ENCODE measurements at regions not wholly inside any gene's neighbourhood (a gene's known extent, or its start where the extent isn't known, plus 50 kb on each side); places are given as distances from the start of the nearest gene placed in this dataset.

DNA sequence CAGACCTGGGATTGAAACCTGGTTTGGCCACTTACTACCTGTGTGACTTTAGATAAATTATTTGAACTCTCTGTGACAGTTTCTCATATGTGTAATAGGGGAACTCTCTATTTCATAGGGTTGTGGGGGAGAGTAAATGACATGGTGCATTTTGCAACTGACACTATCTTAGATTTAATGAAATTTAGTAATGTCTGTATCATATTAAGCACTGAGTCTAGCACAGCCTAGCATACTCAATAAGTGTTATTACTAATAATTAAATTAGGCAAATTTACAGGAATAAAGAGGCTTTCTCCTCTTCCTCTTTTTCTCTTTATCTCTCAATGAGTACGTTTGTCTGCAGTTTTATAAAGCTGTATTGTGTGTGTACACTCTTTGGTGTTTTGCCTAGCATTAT, 80.2 kb upstream of the MACF1 start:
- TF ChIP-seq CTCF (IDR thresholded peaks at IDR 0.05) (no peak), POLR2A (IDR thresholded peaks at IDR 0.05) (no peak)
